ENCODE measurements at regions not wholly inside any gene's neighbourhood (a gene's known extent, or its start where the extent isn't known, plus 50 kb on each side); places are given as distances from the start of the nearest gene placed in this dataset.

GRCh38 chr1:18018366-18018765 is 89.2 kb upstream of the IGSF21 start:
- Mint-ChIP-seq H3K27me3 (ENCODE audit: low read depth in 3 of 3) (peaks cover 4 to 6% (median 5%) of the 10 kb centered on the region in 3 donors), H3K4me3 (no peak overlapping the region), H3K36me3 (no peaks in the 10 kb centered on the region), H3K27ac (no peak overlapping the region), H3K4me1 (no peaks in the 10 kb centered on the region), H3K9me3 (peaks cover 0 to 2% (median 0%) of the 10 kb centered on the region in 7 donors)
- intact Hi-C loops (cut with micrococcal nuclease): no loop called here
- no peaks in the 10 kb centered on the region for H3K9me3 ChIP-seq (replicated peaks in 1 of 2; ENCODE audit: control insufficient read depth in 1 of 2, insufficient read depth in 1 of 2, low read length in 2 of 2)
- no peaks in the 10 kb centered on the region for H3K79me2 ChIP-seq (ENCODE audit: insufficient read depth, low read length)
- H3K36me3 ChIP-seq (replicated peaks in 1 of 2; ENCODE audit: control insufficient read depth in 1 of 2, insufficient read depth in 2 of 2, low read length in 2 of 2): no peaks in the 10 kb centered on the region
- H3K27ac ChIP-seq (ENCODE audit: low read depth in 1 of 2, low read length in 2 of 2): no peak overlapping the region
- H3K9ac ChIP-seq (ENCODE audit: insufficient read depth, low read length, poor library complexity, severe bottlenecking): no peak overlapping the region
- TF ChIP-seq CTCF (IDR thresholded peaks at IDR 0.05): no peak
- H2AFZ ChIP-seq (ENCODE audit: insufficient read depth, low read depth, low read length, poor library complexity, severe bottlenecking): no peak overlapping the region
- H3K4me1 ChIP-seq (ENCODE audit: control insufficient read depth in 1 of 2, insufficient read depth in 2 of 2, low read length in 2 of 2): no peaks in the 10 kb centered on the region
- no peak for DNase-seq
- no peaks in the 10 kb centered on the region for H3K27me3 ChIP-seq (ENCODE audit: control insufficient read depth in 2 of 2, insufficient read depth in 2 of 2, low read length in 2 of 2)
- H3K4me3 ChIP-seq (replicated peaks in 1 of 3; ENCODE audit: low read depth in 2 of 3, low read length in 3 of 3): no peak overlapping the region
- WGBS (ENCODE audit: insufficient coverage): 62% methylated on average over 3 of the region's 5 CpGs
- H3K4me2 ChIP-seq (replicated peaks; ENCODE audit: extremely low read depth, low read length, poor library complexity, severe bottlenecking): no peak overlapping the region
- no peaks in the 10 kb centered on the region for H4K20me1 ChIP-seq (ENCODE audit: insufficient read depth, low read length)

GRCh38 chr1:18020021-18020817 is 87.4 kb upstream of the IGSF21 start:
- 32% methylated on average over 4 of the region's 7 CpGs for WGBS (ENCODE audit: insufficient coverage)
- Histone ChIP-seq H2AFZ (ENCODE audit: insufficient read depth, low read depth, low read length, poor library complexity, severe bottlenecking) (no peak overlapping the region), H3K79me2 (ENCODE audit: insufficient read depth, low read length) (no peaks in the 10 kb centered on the region), H3K36me3 (replicated peaks in 1 of 2; ENCODE audit: control insufficient read depth in 1 of 2, insufficient read depth in 2 of 2, low read length in 2 of 2) (no peaks in the 10 kb centered on the region), H3K4me2 (replicated peaks; ENCODE audit: extremely low read depth, low read length, poor library complexity, severe bottlenecking) (no peak overlapping the region), H3K27me3 (ENCODE audit: control insufficient read depth in 2 of 2, insufficient read depth in 2 of 2, low read length in 2 of 2) (no peaks in the 10 kb centered on the region), H3K9me3 (replicated peaks in 1 of 2; ENCODE audit: control insufficient read depth in 1 of 2, insufficient read depth in 1 of 2, low read length in 2 of 2) (no peaks in the 10 kb centered on the region), H4K20me1 (ENCODE audit: insufficient read depth, low read length) (no peaks in the 10 kb centered on the region), H3K9ac (ENCODE audit: insufficient read depth, low read length, poor library complexity, severe bottlenecking) (no peak overlapping the region), H3K4me3 (replicated peaks in 1 of 3; ENCODE audit: low read depth in 2 of 3, low read length in 3 of 3) (no peak overlapping the region), H3K4me1 (ENCODE audit: control insufficient read depth in 1 of 2, insufficient read depth in 2 of 2, low read length in 2 of 2) (no peaks in the 10 kb centered on the region), H3K27ac (ENCODE audit: low read depth in 1 of 2, low read length in 2 of 2) (no peak overlapping the region)
- no peak for DNase-seq
- Mint-ChIP-seq H3K4me1 (no peaks in the 10 kb centered on the region), H3K9me3 (peaks cover 0 to 2% (median 0%) of the 10 kb centered on the region in 7 donors), H3K36me3 (no peaks in the 10 kb centered on the region), H3K27me3 (ENCODE audit: low read depth in 3 of 3) (peaks cover 3 to 6% (median 5%) of the 10 kb centered on the region in 3 donors), H3K27ac (no peak overlapping the region), H3K4me3 (no peak overlapping the region)
- no peak for TF ChIP-seq CTCF (IDR thresholded peaks at IDR 0.05)
- intact Hi-C loops (cut with micrococcal nuclease): no loop called here

All from CD14-positive monocyte (primary cell).